WI38 (cell line): ENCODE measurements at regions not wholly inside any gene's neighbourhood (a gene's known extent, or its start where the extent isn't known, plus 50 kb on each side); places are given as distances from the start of the nearest gene placed in this dataset.

Experiments used
- H3K4me3 ChIP-seq: 2 replicates; pipeline ENCODE4 v1.5.1; 2011; ENCODE audit warnings: low read depth, mild to moderate bottlenecking, control low read depth, low read length
- CTCF ChIP-seq: IDR thresholded peaks from 2 replicates; pipeline ENCODE4 v1.5.1; 2012; ENCODE audit warnings: low read depth, mild to moderate bottlenecking, control low read depth, low read length

GRCh38 chr17:72212041-72212440, 91.2 kb downstream of the SOX9 start:
- TF ChIP-seq CTCF = no peak
- H3K4me3 ChIP-seq = no peak overlapping the region

GRCh38 chr17:72215490-72215889, 94.7 kb downstream of the SOX9 start:
- no peak overlapping the region for H3K4me3 ChIP-seq
- TF ChIP-seq CTCF = no peak

GRCh38 chr17:72215928-72216327, 95.1 kb downstream of the SOX9 start:
- H3K4me3 ChIP-seq = no peak overlapping the region
- no peak for TF ChIP-seq CTCF

- H3K4me3 ChIP-seq = no peak overlapping the region
- TF ChIP-seq CTCF = no peak
Observed at GRCh38 chr17:72219137-72219823, 98.5 kb downstream of the SOX9 start.

GRCh38 chr17:72219824-72220493, 99.1 kb downstream of the SOX9 start:
- TF ChIP-seq CTCF = no peak
- no peak overlapping the region for H3K4me3 ChIP-seq

- H3K4me3 ChIP-seq = no peak overlapping the region
- TF ChIP-seq CTCF = no peak
Observed at GRCh38 chr17:72222661-72223380, 102.0 kb downstream of the SOX9 start.

GRCh38 chr17:72223866-72224291, 103.1 kb downstream of the SOX9 start:
- no peak for TF ChIP-seq CTCF
- H3K4me3 ChIP-seq = no peak overlapping the region
